ENCODE measurements at regions not wholly inside any gene's neighbourhood (a gene's known extent, or its start where the extent isn't known, plus 50 kb on each side); places are given as distances from the start of the nearest gene placed in this dataset.

- DNase-seq (ENCODE audit: low read depth in 4 of 4, low spot score in 3 of 4), result no peak
Measured at GRCh38 chr3:22296601-22297000, 545.6 kb upstream of the ZNF385D start.

GRCh38 chr3:22297436-22297835 is 546.4 kb upstream of the ZNF385D start:
- DNase-seq (ENCODE audit: low read depth in 4 of 4, low spot score in 3 of 4), result no peak

- no peak for DNase-seq (ENCODE audit: low read depth in 4 of 4, low spot score in 3 of 4)
Measured at GRCh38 chr3:22306454-22306853, 555.4 kb upstream of the ZNF385D start.

GRCh38 chr3:22308871-22309270 is 557.9 kb upstream of the ZNF385D start:
- no peak for DNase-seq (ENCODE audit: low read depth in 4 of 4, low spot score in 3 of 4)

GRCh38 chr3:22315925-22316324 is 564.9 kb upstream of the ZNF385D start:
- DNase-seq (ENCODE audit: low read depth in 4 of 4, low spot score in 3 of 4), result no peak

GRCh38 chr3:22318325-22318724 is 567.3 kb upstream of the ZNF385D start:
- DNase-seq (ENCODE audit: low read depth in 4 of 4, low spot score in 3 of 4), result no peak

- DNase-seq (ENCODE audit: low read depth in 4 of 4, low spot score in 3 of 4), result no peak
Measured at GRCh38 chr3:22319446-22319845, 568.4 kb upstream of the ZNF385D start.

- DNase-seq (ENCODE audit: low read depth in 4 of 4, low spot score in 3 of 4), result no peak
Measured at GRCh38 chr3:22322861-22323260, 571.9 kb upstream of the ZNF385D start.

- DNase-seq (ENCODE audit: low read depth in 4 of 4, low spot score in 3 of 4), result no peak
Measured at GRCh38 chr3:22326305-22326704, 575.3 kb upstream of the ZNF385D start.

- no peak for DNase-seq (ENCODE audit: low read depth in 4 of 4, low spot score in 3 of 4)
Measured at GRCh38 chr3:22334996-22335395, 584.0 kb upstream of the ZNF385D start.

- DNase-seq (ENCODE audit: low read depth in 4 of 4, low spot score in 3 of 4), result no peak
Measured at GRCh38 chr3:22349215-22349851, 598.3 kb upstream of the ZNF385D start.

- no peak for DNase-seq (ENCODE audit: low read depth in 4 of 4, low spot score in 3 of 4)
Measured at GRCh38 chr3:22351806-22352205, 600.8 kb upstream of the ZNF385D start.

GRCh38 chr3:22353126-22353525 is 602.1 kb upstream of the ZNF385D start:
- DNase-seq (ENCODE audit: low read depth in 4 of 4, low spot score in 3 of 4), result no peak

GRCh38 chr3:22358334-22358733 is 607.3 kb upstream of the ZNF385D start:
- no peak for DNase-seq (ENCODE audit: low read depth in 4 of 4, low spot score in 3 of 4)

GRCh38 chr3:22360164-22360563 is 609.2 kb upstream of the ZNF385D start:
- no peak for DNase-seq (ENCODE audit: low read depth in 4 of 4, low spot score in 3 of 4)

- DNase-seq (ENCODE audit: low read depth in 4 of 4, low spot score in 3 of 4), result no peak
Measured at GRCh38 chr3:22360970-22361369, 610.0 kb upstream of the ZNF385D start.

GRCh38 chr3:22361521-22361920 is 610.5 kb upstream of the ZNF385D start:
- DNase-seq (ENCODE audit: low read depth in 4 of 4, low spot score in 3 of 4), result no peak

- DNase-seq (ENCODE audit: low read depth in 4 of 4, low spot score in 3 of 4), result no peak
Measured at GRCh38 chr3:22364851-22365250, 613.8 kb upstream of the ZNF385D start.

- DNase-seq (ENCODE audit: low read depth in 4 of 4, low spot score in 3 of 4), result no peak
Measured at GRCh38 chr3:22366781-22367180, 615.8 kb upstream of the ZNF385D start.

GRCh38 chr3:22371036-22371435 is 620.0 kb upstream of the ZNF385D start:
- DNase-seq (ENCODE audit: low read depth in 4 of 4, low spot score in 3 of 4), result no peak

- no peak for DNase-seq (ENCODE audit: low read depth in 4 of 4, low spot score in 3 of 4)
Measured at GRCh38 chr3:22371607-22372291, 620.7 kb upstream of the ZNF385D start.

GRCh38 chr3:22372292-22373062 is 621.5 kb upstream of the ZNF385D start:
- DNase-seq (ENCODE audit: low read depth in 4 of 4, low spot score in 3 of 4), result peak in 2 of 4 donors; percentile 14 to 31

All from right renal pelvis (tissue), 4 donors.